HepG2 (cell line): ENCODE measurements at regions not wholly inside any gene's neighbourhood (a gene's known extent, or its start where the extent isn't known, plus 50 kb on each side); places are given as distances from the start of the nearest gene placed in this dataset.

Experiments used
- ATAC-seq: fragments of 200-7000 bp; cut with Tn5 transposase; 3 replicates; pipeline ENCODE4 v1.9.1; 2020; ENCODE audit warnings: mild to moderate bottlenecking, moderate library complexity
- BruUV-seq: library from RNA; stranded (reverse); fragments of 400-500 nt; replicated peaks from 2 replicates; lab custom pipeline; 2021; lab: Mats Ljungman, UMichigan
- CTCF ChIA-PET: fragments of 300-600 bp; formaldehyde crosslinking; extraction: SDS; loops from one replicate; lab custom pipeline; 2021; ENCODE audit warnings: low total read pairs, inconsistent platforms, low intra/inter-chr PET ratio; lab: Yijun Ruan, JAX
- POLR2A ChIA-PET: fragments of 350-600 bp; sonication (Branson Sonifier 250); formaldehyde crosslinking; loops from one replicate; lab custom pipeline; 2020; ENCODE audit warnings: antibody characterized with exemption, inconsistent platforms; lab: Yijun Ruan, JAX
- DNase-seq: peaks from one replicate; pipeline ENCODE4 v3.0.0-alpha.2; 2015; ENCODE audit warnings: low spot score
- FAIRE-seq: peaks from 3 replicates; lab custom pipeline; 2011; peaks lifted over from hg19 to GRCh38; lab: Jason Lieb, UNC
- H2AFZ ChIP-seq: one replicate; pipeline ENCODE4 v1.6.1; 2011; ENCODE audit warnings: low read length, inconsistent platforms
- H3K27ac ChIP-seq: fragments of 300-600 bp; 3 replicates; pipeline ENCODE4 v1.8.0; 2011; ENCODE audit warnings: mixed run types, mild to moderate bottlenecking, mixed read lengths, low read length, inconsistent platforms; ENCODE audit not compliant: insufficient read depth; ENCODE audit errors: extremely low read length
- H3K27me3 ChIP-seq, 2 experiments: fragments of 200-600 bp in 1 of 2; 2 replicates in 1 of 2; 3 replicates in 1 of 2; pipeline versions ENCODE4 v1.6.0 to v1.8.0; 2011; ENCODE audit warnings: low read length in 2 of 2, mild to moderate bottlenecking in 2 of 2, moderate library complexity in 2 of 2, inconsistent platforms in 1 of 2; ENCODE audit not compliant: insufficient read depth in 2 of 2, control insufficient read depth in 1 of 2
- H3K36me3 ChIP-seq, 2 experiments: fragments of 200-600 bp in 1 of 2; replicated peaks in 1 of 2; 2 replicates in 1 of 2; 3 replicates in 1 of 2; pipeline versions ENCODE4 v1.5.1 to v1.8.0; 2011; ENCODE audit warnings: low read length in 2 of 2, inconsistent platforms in 1 of 2; ENCODE audit not compliant: insufficient read depth in 2 of 2, control insufficient read depth in 1 of 2
- H3K4me1 ChIP-seq: 2 replicates; pipeline ENCODE4 v1.5.1; 2012; ENCODE audit warnings: low read length, inconsistent platforms; ENCODE audit not compliant: insufficient read depth
- H3K4me2 ChIP-seq: 2 replicates; pipeline ENCODE4 v1.6.0; 2011; ENCODE audit warnings: low read depth, low read length, inconsistent platforms
- H3K4me3 ChIP-seq, 3 experiments: fragments of 200-600 bp in 1 of 3; sonication (generic), shearing (Covaris generic) in 1 of 3; replicated peaks in 1 of 3; 2 replicates each; pipeline ENCODE4 v1.5.1; 2011 to 2016; ENCODE audit warnings: low read length in 3 of 3, inconsistent platforms in 2 of 3, low read depth in 2 of 3, mild to moderate bottlenecking in 2 of 3, control low read depth in 1 of 3, mixed read lengths in 1 of 3; ENCODE audit not compliant: insufficient read depth in 1 of 3
- H3K79me2 ChIP-seq: one replicate; pipeline ENCODE4 v1.6.1; 2011; ENCODE audit warnings: low read length, inconsistent platforms; ENCODE audit not compliant: insufficient read depth
- H3K9ac ChIP-seq: 2 replicates; pipeline ENCODE4 v1.6.0; 2011; ENCODE audit warnings: mild to moderate bottlenecking, low read depth, low read length, inconsistent platforms; ENCODE audit not compliant: insufficient read depth
- H3K9me3 ChIP-seq: 2 replicates; pipeline ENCODE4 v1.5.1; 2012; ENCODE audit warnings: mild to moderate bottlenecking, low read length
- H4K20me1 ChIP-seq: 2 replicates; pipeline ENCODE4 v1.6.0; 2011; ENCODE audit warnings: inconsistent platforms, mild to moderate bottlenecking, low read length, moderate library complexity; ENCODE audit not compliant: insufficient read depth
- BCLAF1 ChIP-seq: fragments of 450-650 bp; IDR thresholded peaks from 2 replicates; pipeline ENCODE4 v1.6.1; 2017; ENCODE audit warnings: mild to moderate bottlenecking
- CAMTA2 ChIP-seq: sonication (generic); formaldehyde crosslinking; IDR thresholded peaks from 2 replicates; pipeline ENCODE4 v1.4.0; 2020; ENCODE audit warnings: mild to moderate bottlenecking, missing genetic modification reagents, borderline replicate concordance
- EED ChIP-seq: sonication (generic); formaldehyde crosslinking; IDR thresholded peaks from 2 replicates; pipeline ENCODE4 v1.5.0; 2020; ENCODE audit warnings: mild to moderate bottlenecking, missing genetic modification reagents
- FOXP1 ChIP-seq, 2 experiments: fragments of 450-650 bp in 1 of 2; IDR thresholded peaks; 2 replicates each; pipeline ENCODE4 v1.6.1; 2017 to 2018; ENCODE audit warnings: antibody characterized with exemption in 1 of 2
- PLSCR1 ChIP-seq: sonication (generic); formaldehyde crosslinking; IDR thresholded peaks from 2 replicates; pipeline ENCODE4 v1.5.0; 2020; ENCODE audit warnings: missing genetic modification reagents, mild to moderate bottlenecking, borderline replicate concordance
- RBFOX2 ChIP-seq: fragments of 200-400 bp; formaldehyde crosslinking; IDR thresholded peaks from 2 replicates; pipeline ENCODE4 v1.6.1; 2017; ENCODE audit warnings: low read depth, mild to moderate bottlenecking, low read length
- ZNF230 ChIP-seq: sonication (generic); formaldehyde crosslinking; IDR thresholded peaks from 2 replicates; pipeline ENCODE4 v1.4.0; 2020; ENCODE audit warnings: mild to moderate bottlenecking, missing genetic modification reagents
- ZNF333 ChIP-seq: sonication (generic); formaldehyde crosslinking; IDR thresholded peaks from 2 replicates; pipeline ENCODE4 v1.4.0; 2020; ENCODE audit warnings: mild to moderate bottlenecking, missing genetic modification reagents, borderline replicate concordance
- WGBS: methylation state at CpG from one replicate; pipeline ENCODE4 v1.1.6; 2017; ENCODE audit warnings: low lambda C conversion rate; 5-methylcytosine and 5-hydroxymethylcytosine counted together
- in situ Hi-C: cut with HindIII; loops from 2 replicates; pipeline ENCODE4 v1.10.0; 2017; ENCODE audit warnings: low pct_unique_long_range_greater_than_20kb; ENCODE audit not compliant: extremely low pct_ligation_motif_present
- intact Hi-C: fragments of 100-400 bp; cut with micrococcal nuclease; formaldehyde crosslinking; loops from one replicate; pipeline ENCODE4 v1.10.0; 2022; ENCODE audit not compliant: unreplicated experiment

GRCh38 chr4:27168783-27169182 is 308.1 kb downstream of the STIM2 start:
- Histone ChIP-seq H3K27ac (no peak overlapping the region), H3K36me3 (no peaks in the 10 kb centered on the region), H2AFZ (no peak overlapping the region), H3K9ac (no peak overlapping the region), H3K9me3 (no peaks in the 10 kb centered on the region), H3K4me1 (no peaks in the 10 kb centered on the region), H4K20me1 (no peaks in the 10 kb centered on the region), H3K27me3 (no peaks in the 10 kb centered on the region), H3K4me2 (no peak overlapping the region), H3K4me3 (no peak overlapping the region), H3K79me2 (no peaks in the 10 kb centered on the region)
- ChIA-PET POLR2A (no interaction called here), CTCF (no interaction called here)
- BruUV-seq: no TSS peak
- in situ Hi-C loops: no loop called here
- WGBS: 4% methylated on average over 1 of the region's 1 CpG
- intact Hi-C loops: no loop called here
- TF ChIP-seq PLSCR1 (CRISPR knock-in tag): no peak
- no peak for TF ChIP-seq BCLAF1
- no peak for TF ChIP-seq EED
- no peak for TF ChIP-seq CAMTA2
- no peak for TF ChIP-seq FOXP1 (IDR thresholded peaks at IDR 0.05)
- TF ChIP-seq FOXP1 (CRISPR knock-in tag; IDR thresholded peaks at IDR 0.05): no peak
- TF ChIP-seq ZNF333 (CRISPR knock-in tag): no peak
- no peak for TF ChIP-seq RBFOX2
- no peak for TF ChIP-seq ZNF230 (CRISPR knock-in tag)
- ATAC-seq (no peak), DNase-seq (no peak), FAIRE-seq (no peak)
